ENCODE measurements at regions not wholly inside any gene's neighbourhood (a gene's known extent, or its start where the extent isn't known, plus 50 kb on each side); places are given as distances from the start of the nearest gene placed in this dataset.

GRCh38 chr14:64640839-64641238 is 63.4 kb upstream of the PLEKHG3 start:
- no peak for TF ChIP-seq CTCF (IDR thresholded peaks at IDR 0.05; ENCODE audit: low read depth, low read length, missing input control)
- TF ChIP-seq YY1 (IDR thresholded peaks at IDR 0.05): no peak
- TF ChIP-seq MAX (IDR thresholded peaks at IDR 0.05): no peak
- no peak for TF ChIP-seq FOXA2 (IDR thresholded peaks at IDR 0.05)
- TF ChIP-seq HNF4G (IDR thresholded peaks at IDR 0.05): no peak
- no peak for TF ChIP-seq EGR1 (IDR thresholded peaks at IDR 0.05; ENCODE audit: low read depth in 2 of 2)
- TF ChIP-seq RAD21 (IDR thresholded peaks at IDR 0.05): no peak
- TF ChIP-seq FOXA1 (IDR thresholded peaks at IDR 0.05): no peak
- no peak for TF ChIP-seq JUND (IDR thresholded peaks at IDR 0.05)
- no peak for TF ChIP-seq TAF1 (conservative IDR thresholded peaks at IDR 0.05)
- no peak for TF ChIP-seq ATF3 (IDR thresholded peaks at IDR 0.05)

Data from liver (tissue), 3 donors.